Subcutaneous abdominal adipose tissue (tissue), 5 donors: ENCODE measurements at regions not wholly inside any gene's neighbourhood (a gene's known extent, or its start where the extent isn't known, plus 50 kb on each side); places are given as distances from the start of the nearest gene placed in this dataset.

Experiments
- H3K27ac ChIP-seq: one replicate; pipeline ENCODE4 v1.7.0; 2013; ENCODE audit warnings: low read depth, mild to moderate bottlenecking, inconsistent platforms, low read length, moderate library complexity
- H3K27me3 ChIP-seq, 5 donors: one replicate each; pipeline ENCODE4 v1.7.0; 2013; ENCODE audit warnings: low read length in 5 of 5, inconsistent platforms in 1 of 5; ENCODE audit not compliant: control insufficient read depth in 5 of 5, insufficient read depth in 4 of 5
- H3K36me3 ChIP-seq, 5 donors: one replicate each; pipeline ENCODE4 v1.7.0; 2013; ENCODE audit warnings: low read length in 5 of 5; ENCODE audit not compliant: control insufficient read depth in 5 of 5, insufficient read depth in 5 of 5
- H3K4me1 ChIP-seq, 5 donors: one replicate each; pipeline ENCODE4 v1.7.0; 2013; ENCODE audit warnings: low read length in 5 of 5, mild to moderate bottlenecking in 3 of 5, moderate library complexity in 1 of 5; ENCODE audit not compliant: control insufficient read depth in 5 of 5, insufficient read depth in 5 of 5
- H3K4me3 ChIP-seq, 5 donors: one replicate each; pipeline ENCODE4 v1.7.0; 2013; ENCODE audit warnings: low read length in 5 of 5, low read depth in 1 of 5
- H3K9ac ChIP-seq, 5 donors: one replicate each; pipeline ENCODE4 v1.7.0; 2013; ENCODE audit warnings: low read length in 5 of 5, mild to moderate bottlenecking in 4 of 5, moderate library complexity in 3 of 5
- H3K9me3 ChIP-seq, 5 donors: one replicate each; pipeline ENCODE4 v1.7.0; 2013; ENCODE audit warnings: low read length in 5 of 5; ENCODE audit not compliant: control insufficient read depth in 5 of 5
- donor health status: healthy.
- donor health status: healthy.
- donor health status: healthy.
- donor health status: healthy.
- donor health status: healthy.

DNA sequence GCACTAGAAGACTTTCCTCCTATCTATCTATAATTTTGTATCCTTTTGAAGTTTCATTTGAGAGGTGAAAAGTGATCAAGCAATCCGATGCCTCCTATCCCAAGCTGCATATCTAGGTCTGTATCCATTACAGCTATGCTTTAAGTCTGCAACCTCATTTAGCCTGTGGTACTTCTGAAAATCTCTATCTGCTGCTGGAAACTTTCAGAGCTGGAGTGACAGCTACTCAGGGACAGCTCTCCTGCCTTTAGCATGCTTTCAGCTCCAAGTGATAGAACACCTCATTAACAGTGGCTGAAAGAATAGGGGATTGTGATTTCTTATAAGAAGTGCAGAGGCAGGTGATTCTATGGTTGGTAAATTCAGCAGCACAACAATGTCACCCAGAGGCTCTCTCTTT lies 1153.5 kb downstream of the AACS start:
- Histone ChIP-seq H3K4me3 (no peak overlapping the region), H3K9ac (no peak overlapping the region), H3K27me3 (no peaks in the 10 kb centered on the region), H3K27ac (no peak overlapping the region), H3K36me3 (no peaks in the 10 kb centered on the region), H3K9me3 (peaks cover 0 to 3% (median 0%) of the 10 kb centered on the region in 5 donors), H3K4me1 (no peaks in the 10 kb centered on the region)

DNA sequence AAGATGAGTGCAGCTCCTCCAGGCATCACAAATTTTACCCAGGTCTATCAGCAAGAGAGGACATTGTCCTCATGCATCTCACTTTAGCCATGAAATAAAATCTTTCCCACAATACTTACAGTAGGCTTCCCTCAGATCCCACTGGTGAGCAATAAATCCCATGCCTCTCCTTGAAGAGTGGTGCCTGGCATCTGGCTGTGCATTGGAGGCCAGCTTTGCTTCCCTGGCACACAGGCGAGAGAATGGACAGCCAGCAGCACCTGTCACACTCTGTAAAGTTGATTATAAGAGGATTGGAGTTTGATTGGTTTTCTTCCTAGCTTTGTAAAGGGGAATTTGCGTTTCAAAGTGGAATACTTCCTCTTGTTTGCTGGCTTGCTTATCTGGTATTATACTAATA lies 1153.9 kb downstream of the AACS start:
- Histone ChIP-seq H3K4me1 (no peaks in the 10 kb centered on the region), H3K36me3 (no peaks in the 10 kb centered on the region), H3K27me3 (no peaks in the 10 kb centered on the region), H3K9ac (no peak overlapping the region), H3K4me3 (no peak overlapping the region), H3K9me3 (peaks cover 0 to 3% (median 0%) of the 10 kb centered on the region in 5 donors), H3K27ac (no peak overlapping the region)

DNA sequence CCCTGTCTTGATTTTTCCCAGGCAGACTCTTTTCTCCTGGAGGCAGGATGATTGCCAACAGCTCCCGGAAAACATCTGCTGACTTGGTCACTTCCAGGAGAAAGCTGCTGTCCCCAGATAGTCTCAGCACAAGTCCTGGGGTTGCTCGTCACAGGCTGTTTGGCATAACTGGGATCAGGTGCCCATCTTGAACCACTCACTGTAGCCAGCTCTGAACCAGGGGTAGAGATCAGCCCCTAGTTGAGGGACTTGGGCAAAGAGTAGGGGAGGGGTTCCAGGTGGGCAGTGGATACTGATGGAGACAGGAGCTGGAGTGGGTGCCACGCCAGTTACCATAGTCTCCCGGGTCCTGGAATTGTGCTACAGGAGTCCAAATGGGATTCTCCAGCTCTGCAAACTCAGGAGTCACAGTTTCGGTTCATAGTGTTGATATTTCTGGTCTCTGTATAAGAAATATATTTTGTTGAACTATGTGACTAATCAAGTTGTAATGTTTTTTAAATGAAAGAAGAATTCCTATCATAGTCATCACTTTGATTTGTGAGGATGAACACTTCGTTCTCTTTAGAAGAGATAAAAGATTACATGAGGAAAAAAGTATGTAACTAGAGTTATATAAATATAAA lies 1154.5 kb downstream of the AACS start:
- Histone ChIP-seq H3K9ac (no peak overlapping the region), H3K36me3 (no peaks in the 10 kb centered on the region), H3K9me3 (peaks cover 0 to 3% (median 0%) of the 10 kb centered on the region in 5 donors), H3K4me3 (no peak overlapping the region), H3K27ac (no peak overlapping the region), H3K4me1 (no peaks in the 10 kb centered on the region), H3K27me3 (no peaks in the 10 kb centered on the region)

DNA sequence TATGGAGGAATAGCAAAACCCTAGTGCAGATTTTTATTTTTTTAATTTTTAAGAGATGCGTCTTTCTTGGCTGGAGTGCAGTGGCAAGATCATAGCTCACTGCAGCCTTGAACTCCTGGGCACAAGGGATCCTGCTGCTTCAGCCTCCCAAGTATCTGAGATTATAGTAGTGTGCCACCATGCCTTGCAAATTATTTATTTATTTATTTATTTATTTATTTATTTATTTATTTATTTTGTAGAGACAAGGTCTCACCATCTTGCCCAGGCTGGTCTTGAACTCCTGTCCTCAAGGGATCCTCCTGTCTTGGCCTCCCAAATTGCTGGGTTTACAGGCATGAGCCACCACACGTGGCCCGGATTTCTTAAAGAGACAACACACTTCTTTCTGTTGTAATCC lies 1158.8 kb downstream of the AACS start:
- Histone ChIP-seq H3K4me1 (no peaks in the 10 kb centered on the region), H3K4me3 (no peak overlapping the region), H3K36me3 (no peaks in the 10 kb centered on the region), H3K27me3 (no peaks in the 10 kb centered on the region), H3K9me3 (peaks cover 0 to 4% (median 3%) of the 10 kb centered on the region in 5 donors), H3K27ac (no peak overlapping the region), H3K9ac (no peak overlapping the region)

- Histone ChIP-seq H3K9ac (no peak overlapping the region), H3K9me3 (peaks cover 0 to 4% (median 0%) of the 10 kb centered on the region in 5 donors), H3K4me1 (no peaks in the 10 kb centered on the region)
Observed at GRCh38 chr12:126228936-126229335, 1163.7 kb downstream of the AACS start.

DNA sequence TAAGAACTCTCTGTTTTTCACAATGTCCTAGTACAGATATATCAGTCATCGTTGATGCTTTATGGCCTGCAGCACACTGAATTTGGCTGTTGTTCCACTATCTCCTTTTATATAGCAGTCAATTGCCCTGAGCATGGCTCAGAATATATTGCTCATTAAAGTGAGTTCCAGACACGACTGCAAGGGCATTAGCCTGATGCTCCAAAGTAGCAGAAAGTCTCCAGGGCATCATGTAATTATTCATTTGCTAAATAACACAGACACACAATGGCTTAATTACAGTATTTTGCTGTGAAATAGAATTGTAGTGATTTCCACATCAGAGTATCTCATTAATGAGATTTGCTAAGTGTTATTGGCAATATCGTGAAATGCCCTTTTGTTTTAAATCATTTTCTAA lies 1167.5 kb downstream of the AACS start:
- no peak overlapping the region for H3K27ac ChIP-seq
- H3K9me3 ChIP-seq: no peaks in the 10 kb centered on the region
- H3K9ac ChIP-seq: no peak overlapping the region
- H3K36me3 ChIP-seq: no peaks in the 10 kb centered on the region
- H3K27me3 ChIP-seq: no peaks in the 10 kb centered on the region
- H3K4me1 ChIP-seq: no peaks in the 10 kb centered on the region
- H3K4me3 ChIP-seq: no peak overlapping the region

More at GRCh38 chr12:126228936-126229335, 1163.7 kb downstream of the AACS start:
- H3K36me3 ChIP-seq: no peaks in the 10 kb centered on the region
- H3K4me3 ChIP-seq: no peak overlapping the region
- no peak overlapping the region for H3K27ac ChIP-seq
- H3K27me3 ChIP-seq: no peaks in the 10 kb centered on the region

DNA sequence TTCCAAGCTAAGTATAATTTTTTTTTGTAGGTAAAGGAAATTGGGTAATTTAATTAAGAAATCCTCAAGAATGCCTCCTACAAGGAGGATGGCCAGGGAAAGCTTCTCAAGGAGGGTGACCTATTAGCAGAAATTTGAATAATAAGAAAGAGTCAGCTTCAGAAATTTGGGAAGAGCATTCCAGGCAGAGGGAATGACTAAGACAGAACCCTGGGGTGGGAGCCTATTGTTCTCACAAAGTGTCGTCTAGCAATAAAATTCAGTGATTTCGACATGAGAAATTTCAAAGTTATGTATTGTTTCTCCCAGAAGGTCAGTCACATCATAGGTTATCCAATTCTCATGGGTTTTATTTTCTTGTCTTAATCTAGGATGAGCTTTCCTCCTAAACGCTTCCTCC lies 1168.4 kb downstream of the AACS start:
- Histone ChIP-seq H3K4me3 (no peak overlapping the region), H3K27me3 (no peaks in the 10 kb centered on the region), H3K9me3 (peaks cover 0 to 3% (median 0%) of the 10 kb centered on the region in 5 donors), H3K9ac (no peak overlapping the region), H3K4me1 (no peaks in the 10 kb centered on the region), H3K27ac (no peak overlapping the region), H3K36me3 (no peaks in the 10 kb centered on the region)

DNA sequence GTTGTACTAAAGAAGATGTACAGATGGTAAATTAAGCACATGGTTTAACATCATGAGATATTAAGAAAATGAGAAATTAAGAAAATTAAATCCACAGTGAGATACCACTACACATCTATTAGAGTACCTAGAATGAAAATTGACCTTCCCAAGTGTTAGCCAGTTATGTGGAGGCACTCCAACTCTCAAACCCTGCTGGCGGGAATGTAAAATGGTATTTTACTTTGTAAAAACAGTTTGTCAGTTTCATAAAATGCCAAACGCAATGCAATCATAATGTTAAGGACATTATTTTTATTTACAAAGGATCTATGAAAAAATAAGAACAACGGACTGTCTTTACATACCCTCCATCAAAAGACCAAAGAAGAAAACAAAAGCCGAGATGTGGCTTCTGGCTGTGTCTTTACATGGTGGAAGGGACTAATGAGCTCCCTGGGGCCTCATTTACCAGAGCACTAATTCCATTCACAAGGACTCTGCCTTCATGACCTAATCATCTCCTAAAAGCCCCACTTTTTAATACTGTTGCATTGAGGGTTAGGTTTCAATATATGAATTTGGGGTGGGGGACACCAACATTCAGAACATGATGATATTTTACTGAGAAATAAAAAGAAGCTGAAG lies 1178.7 kb downstream of the AACS start:
- Histone ChIP-seq H3K4me1 (no peaks in the 10 kb centered on the region), H3K9me3 (no peaks in the 10 kb centered on the region), H3K27ac (no peak overlapping the region), H3K4me3 (no peak overlapping the region), H3K36me3 (no peaks in the 10 kb centered on the region), H3K27me3 (no peaks in the 10 kb centered on the region), H3K9ac (no peak overlapping the region)

DNA sequence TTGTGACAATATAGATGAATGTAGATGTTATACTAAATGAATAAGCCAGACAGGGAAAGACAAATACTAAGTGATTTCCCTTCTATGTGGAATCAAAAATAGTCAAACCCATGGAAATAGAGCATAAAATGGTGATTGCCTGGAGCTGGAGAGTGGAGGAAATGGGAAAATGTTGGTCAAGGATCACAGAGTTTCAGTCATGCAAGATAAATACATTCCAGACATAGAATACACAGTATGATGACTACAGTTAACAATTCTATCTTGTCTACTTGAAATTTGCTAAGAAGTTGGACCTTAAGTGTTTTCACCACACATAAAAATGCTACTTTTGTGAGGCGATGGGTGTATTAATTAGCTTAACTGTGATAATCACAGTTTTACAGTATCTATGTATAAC lies 1182.7 kb downstream of the AACS start:
- Histone ChIP-seq H3K4me1 (no peaks in the 10 kb centered on the region), H3K36me3 (no peaks in the 10 kb centered on the region), H3K9ac (no peak overlapping the region), H3K27ac (no peak overlapping the region), H3K9me3 (peaks cover 0 to 3% (median 0%) of the 10 kb centered on the region in 5 donors), H3K27me3 (no peaks in the 10 kb centered on the region), H3K4me3 (no peak overlapping the region)

- Histone ChIP-seq H3K4me3 (no peak overlapping the region), H3K27me3 (no peaks in the 10 kb centered on the region), H3K27ac (no peak overlapping the region), H3K36me3 (no peaks in the 10 kb centered on the region), H3K9me3 (peaks cover 0 to 3% (median 0%) of the 10 kb centered on the region in 5 donors), H3K9ac (no peak overlapping the region), H3K4me1 (no peaks in the 10 kb centered on the region)
Observed at GRCh38 chr12:126248871-126249403, 1183.7 kb downstream of the AACS start.
